SK-N-SH (cell line): ENCODE measurements at regions not wholly inside any gene's neighbourhood (a gene's known extent, or its start where the extent isn't known, plus 50 kb on each side); places are given as distances from the start of the nearest gene placed in this dataset.

Experiments used
- CHD2 ChIP-seq: fragments of 150-350 bp; IDR thresholded peaks from 2 replicates; pipeline ENCODE4 v1.6.1; 2018; ENCODE audit warnings: low read length; ENCODE audit not compliant: partially characterized antibody
- CTCF ChIP-seq: fragments of 200-600 bp; sonication (generic); IDR thresholded peaks from 2 replicates; pipeline ENCODE4 v1.6.1; 2017; ENCODE audit warnings: antibody characterized with exemption, mild to moderate bottlenecking, moderate library complexity
- NRF1 ChIP-seq: IDR thresholded peaks from 2 replicates; pipeline ENCODE4 v1.6.1; 2012; ENCODE audit warnings: low read depth, mild to moderate bottlenecking, low read length
- REST ChIP-seq: IDR thresholded peaks from 2 replicates; pipeline ENCODE4 v1.6.1; 2012; ENCODE audit warnings: mild to moderate bottlenecking, low read depth, low read length, moderate library complexity
- TF ChIP-seq, protein P1 (sequence below): IDR thresholded peaks from 2 replicates; pipeline ENCODE4; 2012

GRCh38 chr6:51025082-51025777, 206.6 kb downstream of the TFAP2B start:
- TF ChIP-seq CTCF: no peak
- no peak for TF ChIP-seq CHD2
- TF ChIP-seq, protein P1, sequence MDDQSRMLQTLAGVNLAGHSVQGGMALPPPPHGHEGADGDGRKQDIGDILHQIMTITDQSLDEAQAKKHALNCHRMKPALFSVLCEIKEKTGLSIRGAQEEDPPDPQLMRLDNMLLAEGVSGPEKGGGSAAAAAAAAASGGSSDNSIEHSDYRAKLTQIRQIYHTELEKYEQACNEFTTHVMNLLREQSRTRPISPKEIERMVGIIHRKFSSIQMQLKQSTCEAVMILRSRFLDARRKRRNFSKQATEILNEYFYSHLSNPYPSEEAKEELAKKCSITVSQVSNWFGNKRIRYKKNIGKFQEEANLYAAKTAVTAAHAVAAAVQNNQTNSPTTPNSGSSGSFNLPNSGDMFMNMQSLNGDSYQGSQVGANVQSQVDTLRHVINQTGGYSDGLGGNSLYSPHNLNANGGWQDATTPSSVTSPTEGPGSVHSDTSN: no peak
- TF ChIP-seq REST: no peak
- no peak for TF ChIP-seq NRF1
